Ovary (tissue), 3 donors: ENCODE measurements at regions not wholly inside any gene's neighbourhood (a gene's known extent, or its start where the extent isn't known, plus 50 kb on each side); places are given as distances from the start of the nearest gene placed in this dataset.

Source experiments
- POLR2A ChIP-seq: fragments of 450-650 bp; IDR thresholded peaks from one replicate; pipeline ENCODE4 v1.6.1; 2017; ENCODE audit warnings: antibody characterized with exemption, mild to moderate bottlenecking, moderate library complexity
- TF ChIP-seq, protein P1 (sequence below), 3 donors: fragments of 450-650 bp in 2 of 3; fragments of 200-600 bp in 1 of 3; IDR thresholded peaks; one replicate each; pipeline versions ENCODE4 v1.5.1 to v1.8.0; 2016 to 2022; ENCODE audit warnings: antibody characterized with exemption in 3 of 3, mild to moderate bottlenecking in 1 of 3
- donor health status: DM: no; HTN: no; CAD: no.

DNA sequence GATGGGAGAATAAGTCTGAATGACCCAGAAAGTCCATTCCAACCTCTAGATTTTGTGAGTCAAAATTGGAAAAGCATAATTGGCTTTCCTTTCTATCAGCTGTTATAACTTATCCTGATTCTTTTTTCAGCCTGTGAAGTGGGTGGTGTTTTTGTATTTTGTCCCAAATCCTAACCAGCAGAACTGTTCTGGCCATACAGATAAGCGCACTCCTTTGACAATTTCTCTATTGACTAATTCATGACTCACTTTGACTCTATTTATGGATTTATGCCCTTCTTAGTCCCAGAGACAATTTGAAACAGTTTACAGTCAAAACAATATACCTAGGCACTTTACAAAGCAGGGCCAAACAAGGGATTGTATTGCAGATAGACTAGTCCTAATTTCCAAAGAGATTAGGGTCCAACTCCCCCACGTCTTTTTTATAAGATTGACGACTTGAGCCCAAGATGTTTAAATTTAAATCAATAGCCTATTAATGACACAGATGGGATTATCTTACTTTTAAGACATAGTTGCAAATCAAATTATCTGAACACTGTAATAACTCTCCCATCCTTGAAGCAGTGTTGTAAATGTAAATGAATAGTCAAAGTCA, 301.7 kb upstream of the SEMA6A start:
- TF ChIP-seq, protein P1, sequence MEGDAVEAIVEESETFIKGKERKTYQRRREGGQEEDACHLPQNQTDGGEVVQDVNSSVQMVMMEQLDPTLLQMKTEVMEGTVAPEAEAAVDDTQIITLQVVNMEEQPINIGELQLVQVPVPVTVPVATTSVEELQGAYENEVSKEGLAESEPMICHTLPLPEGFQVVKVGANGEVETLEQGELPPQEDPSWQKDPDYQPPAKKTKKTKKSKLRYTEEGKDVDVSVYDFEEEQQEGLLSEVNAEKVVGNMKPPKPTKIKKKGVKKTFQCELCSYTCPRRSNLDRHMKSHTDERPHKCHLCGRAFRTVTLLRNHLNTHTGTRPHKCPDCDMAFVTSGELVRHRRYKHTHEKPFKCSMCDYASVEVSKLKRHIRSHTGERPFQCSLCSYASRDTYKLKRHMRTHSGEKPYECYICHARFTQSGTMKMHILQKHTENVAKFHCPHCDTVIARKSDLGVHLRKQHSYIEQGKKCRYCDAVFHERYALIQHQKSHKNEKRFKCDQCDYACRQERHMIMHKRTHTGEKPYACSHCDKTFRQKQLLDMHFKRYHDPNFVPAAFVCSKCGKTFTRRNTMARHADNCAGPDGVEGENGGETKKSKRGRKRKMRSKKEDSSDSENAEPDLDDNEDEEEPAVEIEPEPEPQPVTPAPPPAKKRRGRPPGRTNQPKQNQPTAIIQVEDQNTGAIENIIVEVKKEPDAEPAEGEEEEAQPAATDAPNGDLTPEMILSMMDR (IDR thresholded peaks at IDR 0.05): no peak
- TF ChIP-seq POLR2A: no peak
